MM.1S (cell line): ENCODE measurements at regions not wholly inside any gene's neighbourhood (a gene's known extent, or its start where the extent isn't known, plus 50 kb on each side); places are given as distances from the start of the nearest gene placed in this dataset.

Source experiments
- DNase-seq: peaks from one replicate; pipeline ENCODE4 v3.0.0-alpha.2; 2015
- H2AFZ ChIP-seq: fragments of 300-600 bp; sonication (generic); 2 replicates; pipeline ENCODE4 v1.6.0; 2016; ENCODE audit warnings: antibody characterized with exemption, low read length
- H3F3A ChIP-seq: fragments of 300-600 bp; sonication (generic); 2 replicates; pipeline ENCODE4 v1.6.1; 2016; ENCODE audit warnings: mild to moderate bottlenecking, antibody characterized with exemption, low read length, moderate library complexity, mixed read lengths; ENCODE audit not compliant: insufficient read depth
- H3K27ac ChIP-seq: fragments of 300-600 bp; sonication (generic); 2 replicates; pipeline ENCODE4 v1.5.1; 2016; ENCODE audit warnings: mild to moderate bottlenecking, low read length
- H3K27me3 ChIP-seq: fragments of 300-600 bp; sonication (generic); replicated peaks from 2 replicates; pipeline ENCODE4 v1.6.0; 2016; ENCODE audit warnings: low read length; ENCODE audit not compliant: insufficient read depth
- H3K36me3 ChIP-seq: fragments of 300-600 bp; sonication (generic); replicated peaks from 2 replicates; pipeline ENCODE4 v1.6.1; 2016; ENCODE audit warnings: mild to moderate bottlenecking, low read length, mixed read lengths; ENCODE audit not compliant: insufficient read depth
- H3K4me1 ChIP-seq: fragments of 300-600 bp; sonication (generic); 2 replicates; pipeline ENCODE4 v1.6.1; 2016; ENCODE audit warnings: low read length, mixed read lengths
- H3K4me2 ChIP-seq: fragments of 300-600 bp; sonication (generic); 2 replicates; pipeline ENCODE4 v1.6.0; 2016; ENCODE audit warnings: low read depth, low read length
- H3K4me3 ChIP-seq: fragments of 300-600 bp; sonication (generic); 2 replicates; pipeline ENCODE4 v1.5.1; 2016; ENCODE audit warnings: low read length, mixed read lengths
- H3K79me2 ChIP-seq: fragments of 300-600 bp; sonication (generic); 2 replicates; pipeline ENCODE4 v1.6.1; 2016; ENCODE audit warnings: mixed run types, low read length, mixed read lengths
- H3K9ac ChIP-seq: fragments of 300-600 bp; sonication (generic); 2 replicates; pipeline ENCODE4 v1.6.1; 2016; ENCODE audit warnings: low read length, mixed read lengths
- H3K9me2 ChIP-seq: fragments of 300-600 bp; sonication (generic); replicated peaks from 2 replicates; pipeline ENCODE4 v1.6.1; 2016; ENCODE audit warnings: mild to moderate bottlenecking, low read length, mixed read lengths; ENCODE audit not compliant: insufficient read depth
- H3K9me3 ChIP-seq: fragments of 300-600 bp; sonication (generic); replicated peaks from 2 replicates; pipeline ENCODE4 v1.6.1; 2016; ENCODE audit warnings: mild to moderate bottlenecking, low read length, mixed read lengths; ENCODE audit not compliant: insufficient read depth
- H4K20me1 ChIP-seq: fragments of 300-600 bp; sonication (generic); 2 replicates; pipeline ENCODE4 v1.6.1; 2016; ENCODE audit warnings: mild to moderate bottlenecking, low read length, moderate library complexity, mixed read lengths; ENCODE audit not compliant: insufficient read depth
- CTCF ChIP-seq: fragments of 300-600 bp; sonication (generic); IDR thresholded peaks from 2 replicates; pipeline ENCODE4 v1.5.1; 2016; ENCODE audit warnings: antibody characterized with exemption, low read length, mixed read lengths
- EZH2 ChIP-seq: fragments of 300-600 bp; sonication (generic); optimal IDR thresholded peaks from 2 replicates; pipeline ENCODE3; 2017; ENCODE audit warnings: low read depth, mild to moderate bottlenecking, antibody characterized with exemption, low read length, mixed read lengths
- EZH2phosphoT487 ChIP-seq: fragments of 300-600 bp; sonication (generic); IDR thresholded peaks from 2 replicates; pipeline ENCODE4 v1.6.1; 2018; ENCODE audit warnings: antibody characterized with exemption, low read length

- Histone ChIP-seq H2AFZ (no peak overlapping the region), H3K9me2 (no peaks in the 10 kb centered on the region)
- TF ChIP-seq EZH2phosphoT487 (no peak), EZH2 (no peak), CTCF (no peak)
Observed at GRCh38 chr11:116507849-116508695, 264.7 kb downstream of the BUD13 start.

GRCh38 chr11:116507016-116507415, 265.8 kb downstream of the BUD13 start:
- no peaks in the 10 kb centered on the region for H3K9me2 ChIP-seq
- no peaks in the 10 kb centered on the region for H3K79me2 ChIP-seq
- no peak overlapping the region for H3K27ac ChIP-seq
- H3K4me2 ChIP-seq = no peak overlapping the region
- H4K20me1 ChIP-seq = no peaks in the 10 kb centered on the region
- H2AFZ ChIP-seq = no peak overlapping the region
- no peaks in the 10 kb centered on the region for H3K9me3 ChIP-seq
- TF ChIP-seq EZH2phosphoT487 (no peak), EZH2 (no peak)
- H3K9ac ChIP-seq = no peak overlapping the region
- H3K27me3 ChIP-seq = no peaks in the 10 kb centered on the region
- no peak for DNase-seq
- no peaks in the 10 kb centered on the region for H3K36me3 ChIP-seq
- no peaks in the 10 kb centered on the region for H3K4me1 ChIP-seq
- no peaks in the 10 kb centered on the region for H3F3A ChIP-seq
- no peak overlapping the region for H3K4me3 ChIP-seq

More at GRCh38 chr11:116507849-116508695, 264.7 kb downstream of the BUD13 start:
- Histone ChIP-seq H4K20me1 (no peaks in the 10 kb centered on the region), H3K4me1 (no peaks in the 10 kb centered on the region), H3F3A (no peaks in the 10 kb centered on the region), H3K79me2 (no peaks in the 10 kb centered on the region), H3K4me2 (no peak overlapping the region), H3K36me3 (no peaks in the 10 kb centered on the region), H3K9ac (no peak overlapping the region), H3K4me3 (no peak overlapping the region), H3K9me3 (no peaks in the 10 kb centered on the region), H3K27me3 (no peaks in the 10 kb centered on the region), H3K27ac (no peak overlapping the region)
- no peak for DNase-seq

GRCh38 chr11:116506263-116506825, 266.4 kb downstream of the BUD13 start:
- no peaks in the 10 kb centered on the region for H4K20me1 ChIP-seq
- H3K4me2 ChIP-seq = no peak overlapping the region
- H3K4me1 ChIP-seq = no peaks in the 10 kb centered on the region
- no peaks in the 10 kb centered on the region for H3K9me2 ChIP-seq
- H3K9me3 ChIP-seq = no peaks in the 10 kb centered on the region
- H3K9ac ChIP-seq = no peak overlapping the region
- TF ChIP-seq EZH2phosphoT487 (no peak), EZH2 (no peak), CTCF (no peak)
- no peaks in the 10 kb centered on the region for H3F3A ChIP-seq
- no peak overlapping the region for H2AFZ ChIP-seq
- H3K79me2 ChIP-seq = no peaks in the 10 kb centered on the region
- no peaks in the 10 kb centered on the region for H3K27me3 ChIP-seq
- DNase-seq = no peak
- no peak overlapping the region for H3K4me3 ChIP-seq
- no peak overlapping the region for H3K27ac ChIP-seq
- H3K36me3 ChIP-seq = no peaks in the 10 kb centered on the region
